GM12891 (cell line): ENCODE measurements at regions not wholly inside any gene's neighbourhood (a gene's known extent, or its start where the extent isn't known, plus 50 kb on each side); places are given as distances from the start of the nearest gene placed in this dataset.

Experiments
- PAX5 ChIP-seq: IDR thresholded peaks from 2 replicates; pipeline ENCODE4 v1.6.1; 2011; ENCODE audit warnings: low read length, moderate library complexity, mild to moderate bottlenecking; ENCODE audit not compliant: insufficient read depth, severe bottlenecking
- POLR2A ChIP-seq: IDR thresholded peaks from 2 replicates; pipeline ENCODE4 v1.6.1; 2011; ENCODE audit warnings: low read depth, low read length, control low read depth
- POLR2AphosphoS5 ChIP-seq: IDR thresholded peaks from 2 replicates; pipeline ENCODE4 v1.6.1; 2011; ENCODE audit warnings: low read depth, low read length, control low read depth
- POU2F2 ChIP-seq: IDR thresholded peaks from 2 replicates; pipeline ENCODE4 v1.6.1; 2011; ENCODE audit warnings: low read depth, mild to moderate bottlenecking, control low read depth, low read length, moderate library complexity
- SPI1 ChIP-seq: IDR thresholded peaks from 2 replicates; pipeline ENCODE4 v1.6.1; 2011; ENCODE audit warnings: low read depth, low read length, control low read depth
- TAF1 ChIP-seq: IDR thresholded peaks from 2 replicates; pipeline ENCODE4 v1.6.1; 2011; ENCODE audit warnings: low read depth, low read length, control low read depth

DNA sequence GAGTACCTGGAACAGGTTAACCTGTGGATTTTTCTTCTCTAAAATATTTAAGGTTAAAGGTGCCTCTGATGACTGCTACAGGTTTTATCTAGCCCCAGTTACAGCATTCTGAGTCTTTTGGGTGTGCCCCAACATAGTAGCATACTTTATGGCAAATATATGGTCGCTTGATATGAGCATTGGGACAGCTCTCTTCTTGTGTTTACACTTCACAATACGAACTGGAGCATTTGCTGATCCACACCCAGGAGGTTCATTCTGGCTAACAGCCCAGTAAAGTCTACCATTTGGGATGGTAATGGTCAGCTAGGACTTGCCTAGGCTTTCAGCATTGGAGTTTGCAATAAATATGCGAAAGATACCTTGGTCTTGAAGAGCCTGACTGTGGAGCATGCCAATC is 101.3 kb downstream of the DISP1 start:
- no peak for TF ChIP-seq POLR2A
- TF ChIP-seq PAX5, result no peak
- TF ChIP-seq POLR2AphosphoS5, result no peak
- TF ChIP-seq TAF1, result no peak
- no peak for TF ChIP-seq POU2F2
- TF ChIP-seq SPI1, result no peak
